GM21367 (cell line): ENCODE measurements at regions not wholly inside any gene's neighbourhood (a gene's known extent, or its start where the extent isn't known, plus 50 kb on each side); places are given as distances from the start of the nearest gene placed in this dataset.
"Not testable (repeated sequence)": the region's sequence is repeated elsewhere in the genome, so short reads cannot be mapped to it uniquely, and the experiment has no call there.

Source experiments
- ATAC-seq: cut with Tn5 transposase; IDR thresholded peaks from one replicate; pipeline ENCODE4 v1.9.1; 2021; ENCODE audit not compliant: unreplicated experiment

GRCh38 chr12:127606476-127607015 is 660.4 kb upstream of the TMEM132C start:
- no peak for ATAC-seq

- ATAC-seq, result no peak
Observed at GRCh38 chr12:127607146-127607725, 659.7 kb upstream of the TMEM132C start.

- ATAC-seq, result not testable (repeated sequence)
Observed at GRCh38 chr12:127608359-127608758, 658.6 kb upstream of the TMEM132C start.

GRCh38 chr12:127613056-127613455 is 653.9 kb upstream of the TMEM132C start:
- ATAC-seq, result no peak

GRCh38 chr12:127619869-127620734 is 646.9 kb upstream of the TMEM132C start:
- no peak for ATAC-seq

- no peak for ATAC-seq
Observed at GRCh38 chr12:127620735-127621355, 646.1 kb upstream of the TMEM132C start.

GRCh38 chr12:127621366-127621765 is 645.6 kb upstream of the TMEM132C start:
- ATAC-seq, result no peak

- ATAC-seq, result no peak
Observed at GRCh38 chr12:127623362-127623761, 643.6 kb upstream of the TMEM132C start.

- no peak for ATAC-seq
Observed at GRCh38 chr12:127625176-127625771, 641.7 kb upstream of the TMEM132C start.

- no peak for ATAC-seq
Observed at GRCh38 chr12:127628645-127629044, 638.3 kb upstream of the TMEM132C start.

GRCh38 chr12:127629066-127629820 is 637.7 kb upstream of the TMEM132C start:
- no peak for ATAC-seq

- no peak for ATAC-seq
Observed at GRCh38 chr12:127632461-127632860, 634.5 kb upstream of the TMEM132C start.

GRCh38 chr12:127635838-127636237 is 631.1 kb upstream of the TMEM132C start:
- no peak for ATAC-seq

- ATAC-seq, result no peak
Observed at GRCh38 chr12:127636882-127637281, 630.1 kb upstream of the TMEM132C start.

GRCh38 chr12:127640181-127640886 is 626.6 kb upstream of the TMEM132C start:
- ATAC-seq, result no peak

GRCh38 chr12:127642208-127642607 is 624.8 kb upstream of the TMEM132C start:
- no peak for ATAC-seq

GRCh38 chr12:127648321-127648720 is 618.6 kb upstream of the TMEM132C start:
- no peak for ATAC-seq

- ATAC-seq, result no peak
Observed at GRCh38 chr12:127649961-127650360, 617.0 kb upstream of the TMEM132C start.

GRCh38 chr12:127650626-127651025 is 616.3 kb upstream of the TMEM132C start:
- ATAC-seq, result no peak

GRCh38 chr12:127652281-127652680 is 614.7 kb upstream of the TMEM132C start:
- ATAC-seq, result no peak
